Thyroid gland (tissue), 4 donors: ENCODE measurements at regions not wholly inside any gene's neighbourhood (a gene's known extent, or its start where the extent isn't known, plus 50 kb on each side); places are given as distances from the start of the nearest gene placed in this dataset.

Experiments
- POLR2A ChIP-seq, 2 donors: fragments of 450-650 bp; IDR thresholded peaks; one replicate each; pipeline ENCODE4 v1.6.1; 2017; ENCODE audit warnings: antibody characterized with exemption in 2 of 2, mild to moderate bottlenecking in 2 of 2, moderate library complexity in 1 of 2
- TF ChIP-seq, protein P1 (sequence below), 6 experiments: fragments of 200-600 bp in 3 of 6; fragments of 450-650 bp in 3 of 6; sonication (generic) in 3 of 6; IDR thresholded peaks; one replicate each; pipeline ENCODE4 v1.5.1; 2016 to 2019; ENCODE audit warnings: antibody characterized with exemption in 6 of 6, mild to moderate bottlenecking in 2 of 6, inconsistent platforms in 1 of 6, moderate library complexity in 1 of 6

DNA sequence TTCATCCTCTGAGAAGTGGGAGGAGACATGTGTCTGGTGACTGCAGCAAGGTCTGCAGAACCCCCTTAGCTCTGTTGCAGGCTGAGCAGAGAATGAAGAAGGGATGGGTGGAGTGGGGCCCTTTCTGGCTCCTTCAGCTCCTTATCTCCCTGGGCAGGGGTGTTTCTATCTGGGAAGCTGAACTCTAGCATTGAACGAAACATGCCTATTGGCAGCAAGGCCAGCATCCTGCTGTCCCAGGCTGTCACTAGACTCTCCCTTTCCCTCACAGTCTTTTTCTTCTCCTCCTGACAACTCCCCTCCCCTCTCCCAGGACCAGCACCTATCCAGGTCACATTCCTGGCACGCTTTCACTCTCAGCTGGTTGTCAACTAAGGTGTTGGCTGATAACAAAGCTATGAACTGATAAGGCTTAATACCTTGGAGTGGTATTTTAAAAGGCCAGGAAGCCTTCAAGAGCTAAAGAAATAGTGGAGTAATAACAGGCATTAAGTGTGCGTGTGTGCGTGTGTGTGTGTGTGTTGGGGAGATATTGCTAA, 128.8 kb upstream of the FZD8 start:
- TF ChIP-seq POLR2A (IDR thresholded peaks at IDR 0.05) = no peak
- TF ChIP-seq, protein P1, sequence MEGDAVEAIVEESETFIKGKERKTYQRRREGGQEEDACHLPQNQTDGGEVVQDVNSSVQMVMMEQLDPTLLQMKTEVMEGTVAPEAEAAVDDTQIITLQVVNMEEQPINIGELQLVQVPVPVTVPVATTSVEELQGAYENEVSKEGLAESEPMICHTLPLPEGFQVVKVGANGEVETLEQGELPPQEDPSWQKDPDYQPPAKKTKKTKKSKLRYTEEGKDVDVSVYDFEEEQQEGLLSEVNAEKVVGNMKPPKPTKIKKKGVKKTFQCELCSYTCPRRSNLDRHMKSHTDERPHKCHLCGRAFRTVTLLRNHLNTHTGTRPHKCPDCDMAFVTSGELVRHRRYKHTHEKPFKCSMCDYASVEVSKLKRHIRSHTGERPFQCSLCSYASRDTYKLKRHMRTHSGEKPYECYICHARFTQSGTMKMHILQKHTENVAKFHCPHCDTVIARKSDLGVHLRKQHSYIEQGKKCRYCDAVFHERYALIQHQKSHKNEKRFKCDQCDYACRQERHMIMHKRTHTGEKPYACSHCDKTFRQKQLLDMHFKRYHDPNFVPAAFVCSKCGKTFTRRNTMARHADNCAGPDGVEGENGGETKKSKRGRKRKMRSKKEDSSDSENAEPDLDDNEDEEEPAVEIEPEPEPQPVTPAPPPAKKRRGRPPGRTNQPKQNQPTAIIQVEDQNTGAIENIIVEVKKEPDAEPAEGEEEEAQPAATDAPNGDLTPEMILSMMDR (IDR thresholded peaks at IDR 0.05) = no peak
